Mucosa of descending colon (tissue), 3 donors: ENCODE measurements at regions not wholly inside any gene's neighbourhood (a gene's known extent, or its start where the extent isn't known, plus 50 kb on each side); places are given as distances from the start of the nearest gene placed in this dataset.

Experiments
- ATAC-seq: fragments of 200-7000 bp; cut with Tn5 transposase; one replicate; pipeline ENCODE4 v1.9.1; 2020; ENCODE audit warnings: mild to moderate bottlenecking, moderate library complexity
- DNase-seq, 3 donors: peaks; one replicate each; pipeline ENCODE4 v3.0.0-alpha.2; 2020
- H3K36me3 ChIP-seq: fragments of 200-600 bp; one replicate; pipeline ENCODE4 v1.8.0; 2021; ENCODE audit warnings: low read depth, mild to moderate bottlenecking
- H3K4me1 ChIP-seq: fragments of 200-600 bp; one replicate; pipeline ENCODE4 v1.8.0; 2021; ENCODE audit warnings: low read depth, mild to moderate bottlenecking
- H3K4me3 ChIP-seq: fragments of 200-600 bp; one replicate; pipeline ENCODE4 v1.8.0; 2021; ENCODE audit warnings: mild to moderate bottlenecking
- H3K9me3 ChIP-seq: fragments of 200-600 bp; one replicate; pipeline ENCODE4 v1.8.0; 2021; ENCODE audit warnings: mild to moderate bottlenecking
- CTCF ChIP-seq: fragments of 200-600 bp; IDR thresholded peaks from one replicate; pipeline ENCODE4 v1.8.0; 2022; ENCODE audit warnings: antibody characterized with exemption, mild to moderate bottlenecking
- intact Hi-C, 2 donors: fragments of 100-400 bp; cut with DNase I in 1 of 2; cut with micrococcal nuclease in 1 of 2; formaldehyde crosslinking; loops; one replicate each; pipeline versions ENCODE4 v1.11.0 to v1.11.1; 2022; cut with DNase I, micrococcal nuclease
- donor health status: DM: no; HTN: no; CAD: no; lungs with moderate emphysema.
- donor health status: DM: no; HTN: no; CAD: no.
- donor health status: DM: no; HTN: yes; CAD: no.

GRCh38 chr22:40120848-40121247 is 56.9 kb upstream of the TNRC6B start:
- intact Hi-C loops: no loop called here
- no peak for ATAC-seq
- no peak for TF ChIP-seq CTCF

GRCh38 chr22:40121461-40121860 is 56.3 kb upstream of the TNRC6B start:
- peak in 1 of 3 donors; percentile 16 for DNase-seq
- Histone ChIP-seq H3K4me1 (no peaks in the 10 kb centered on the region), H3K9me3 (no peaks in the 10 kb centered on the region), H3K36me3 (no peaks in the 10 kb centered on the region), H3K4me3 (no peak overlapping the region)
- intact Hi-C loops: no loop called here
- peak; percentile 25 for ATAC-seq
- TF ChIP-seq CTCF: no peak

More at GRCh38 chr22:40120848-40121247, 56.9 kb upstream of the TNRC6B start:
- Histone ChIP-seq H3K36me3 (no peaks in the 10 kb centered on the region), H3K4me3 (no peak overlapping the region), H3K4me1 (no peaks in the 10 kb centered on the region), H3K9me3 (no peaks in the 10 kb centered on the region)
- no peak for DNase-seq

GRCh38 chr22:40122792-40123191 is 54.9 kb upstream of the TNRC6B start:
- no peak for ATAC-seq
- no peaks in the 10 kb centered on the region for H3K36me3 ChIP-seq
- DNase-seq: no peak
- no peaks in the 10 kb centered on the region for H3K4me1 ChIP-seq
- no peaks in the 10 kb centered on the region for H3K9me3 ChIP-seq
- no peak overlapping the region for H3K4me3 ChIP-seq
- TF ChIP-seq CTCF: no peak
- intact Hi-C loops: no loop called here

GRCh38 chr22:40123387-40123786 is 54.3 kb upstream of the TNRC6B start:
- DNase-seq (no peak), ATAC-seq (no peak)
- Histone ChIP-seq H3K4me1 (no peaks in the 10 kb centered on the region), H3K9me3 (no peaks in the 10 kb centered on the region), H3K4me3 (no peak overlapping the region), H3K36me3 (no peaks in the 10 kb centered on the region)
- intact Hi-C loops: no loop called here
- no peak for TF ChIP-seq CTCF
